ENCODE measurements at regions not wholly inside any gene's neighbourhood (a gene's known extent, or its start where the extent isn't known, plus 50 kb on each side); places are given as distances from the start of the nearest gene placed in this dataset.

- Histone ChIP-seq H3K79me2 (replicated peaks; ENCODE audit: insufficient read depth, low read length) (no peaks in the 10 kb centered on the region), H2AFZ (ENCODE audit: low read depth, low read length) (no peak overlapping the region), H3K9me3 (ENCODE audit: low read length) (no peaks in the 10 kb centered on the region), H3F3A (ENCODE audit: insufficient read depth, low read length, poor library complexity, severe bottlenecking) (no peaks in the 10 kb centered on the region), H3K9ac (ENCODE audit: low read length) (no peak overlapping the region), H4K20me1 (ENCODE audit: insufficient read depth) (no peaks in the 10 kb centered on the region), H3K27ac (ENCODE audit: low read length) (no peak overlapping the region), H3K9me2 (ENCODE audit: insufficient read depth, low read length) (no peaks in the 10 kb centered on the region), H3K4me3 (ENCODE audit: low read length) (no peak overlapping the region), H3K4me2 (ENCODE audit: low read length) (no peak overlapping the region), H3K27me3 (ENCODE audit: insufficient read depth, low read depth, low read length) (no peaks in the 10 kb centered on the region), H3K36me3 (ENCODE audit: insufficient read depth, low read length) (no peaks in the 10 kb centered on the region)
- TF ChIP-seq POLR2AphosphoS5 (IDR thresholded peaks at IDR 0.05) (no peak), SMC3 (conservative IDR thresholded peaks at IDR 0.05; ENCODE audit: poor library complexity) (no peak), REST (IDR thresholded peaks at IDR 0.05; ENCODE audit: borderline replicate concordance) (no peak), MXI1 (conservative IDR thresholded peaks at IDR 0.05; ENCODE audit: poor library complexity, severe bottlenecking) (no peak), TAF1 (IDR thresholded peaks at IDR 0.05; ENCODE audit: low read depth) (no peak), EZH2 (IDR thresholded peaks at IDR 0.05; ENCODE audit: borderline replicate concordance, insufficient read depth, low read length, poor library complexity, severe bottlenecking) (no peak), RAD21 (conservative IDR thresholded peaks at IDR 0.05) (no peak), EP300 (conservative IDR thresholded peaks at IDR 0.05; ENCODE audit: poor library complexity, severe bottlenecking) (no peak), CTCF (IDR thresholded peaks at IDR 0.05; ENCODE audit: poor library complexity, severe bottlenecking) (no peak)
Measured at GRCh38 chr1:188365874-188366273, 1537.1 kb downstream of the PLA2G4A start.

- TF ChIP-seq CTCF (IDR thresholded peaks at IDR 0.05; ENCODE audit: poor library complexity, severe bottlenecking) (no peak), SMC3 (conservative IDR thresholded peaks at IDR 0.05; ENCODE audit: poor library complexity) (no peak), POLR2AphosphoS5 (IDR thresholded peaks at IDR 0.05) (no peak), REST (IDR thresholded peaks at IDR 0.05; ENCODE audit: borderline replicate concordance) (no peak), EZH2 (IDR thresholded peaks at IDR 0.05; ENCODE audit: borderline replicate concordance, insufficient read depth, low read length, poor library complexity, severe bottlenecking) (no peak)
- no peaks in the 10 kb centered on the region for H3K9me2 ChIP-seq (ENCODE audit: insufficient read depth, low read length)
- H3K27ac ChIP-seq (ENCODE audit: low read length) = no peak overlapping the region
- no peak overlapping the region for H3K4me2 ChIP-seq (ENCODE audit: low read length)
- H3K79me2 ChIP-seq (replicated peaks; ENCODE audit: insufficient read depth, low read length) = no peaks in the 10 kb centered on the region
- no peak overlapping the region for H3K9ac ChIP-seq (ENCODE audit: low read length)
- H3K27me3 ChIP-seq (ENCODE audit: insufficient read depth, low read depth, low read length) = no peaks in the 10 kb centered on the region
- no peaks in the 10 kb centered on the region for H4K20me1 ChIP-seq (ENCODE audit: insufficient read depth)
- no peaks in the 10 kb centered on the region for H3K36me3 ChIP-seq (ENCODE audit: insufficient read depth, low read length)
- H3K9me3 ChIP-seq (ENCODE audit: low read length) = no peaks in the 10 kb centered on the region
- no peak overlapping the region for H3K4me3 ChIP-seq (ENCODE audit: low read length)
- H2AFZ ChIP-seq (ENCODE audit: low read depth, low read length) = no peak overlapping the region
- no peaks in the 10 kb centered on the region for H3F3A ChIP-seq (ENCODE audit: insufficient read depth, low read length, poor library complexity, severe bottlenecking)
Measured at GRCh38 chr1:188367661-188368060, 1538.9 kb downstream of the PLA2G4A start.
